Keratinocyte (primary cell): ENCODE measurements at regions not wholly inside any gene's neighbourhood (a gene's known extent, or its start where the extent isn't known, plus 50 kb on each side); places are given as distances from the start of the nearest gene placed in this dataset.

Experiments used
- DNase-seq: peaks from one replicate; pipeline ENCODE4 v3.0.0-alpha.2; 2011; ENCODE audit warnings: low read depth, missing footprints, low spot score
- FAIRE-seq: peaks from 2 replicates; lab custom pipeline; 2011; peaks lifted over from hg19 to GRCh38; lab: Jason Lieb, UNC
- H2AFZ ChIP-seq: 2 replicates; pipeline ENCODE4 v1.6.0; 2012; ENCODE audit warnings: low read length, control low read depth, inconsistent platforms; ENCODE audit not compliant: control insufficient read depth
- H3K27ac ChIP-seq: 2 replicates; pipeline ENCODE4 v1.5.1; 2011; ENCODE audit warnings: low read length; ENCODE audit not compliant: control insufficient read depth, insufficient read depth
- H3K27me3 ChIP-seq: 3 replicates; pipeline ENCODE4 v1.6.0; 2011; ENCODE audit warnings: low read length; ENCODE audit not compliant: control insufficient read depth, insufficient read depth; ENCODE audit errors: extremely low read depth
- H3K36me3 ChIP-seq, 2 experiments: 2 replicates in 1 of 2; 3 replicates in 1 of 2; pipeline ENCODE4 v1.5.1; 2011; ENCODE audit warnings: low read length in 2 of 2, mild to moderate bottlenecking in 1 of 2; ENCODE audit not compliant: control insufficient read depth in 2 of 2, insufficient read depth in 2 of 2; ENCODE audit errors: extremely low read depth in 1 of 2
- H3K4me1 ChIP-seq: 3 replicates; pipeline ENCODE4 v1.5.1; 2011; ENCODE audit warnings: low read length; ENCODE audit not compliant: control insufficient read depth, insufficient read depth; ENCODE audit errors: extremely low read depth
- H3K4me2 ChIP-seq: 3 replicates; pipeline ENCODE4 v1.6.0; 2011; ENCODE audit warnings: low read depth, low read length; ENCODE audit not compliant: control insufficient read depth, insufficient read depth; ENCODE audit errors: extremely low read depth
- H3K4me3 ChIP-seq, 3 experiments: fragments of 200-600 bp in 1 of 3; sonication (generic) in 1 of 3; 2 replicates in 2 of 3; 3 replicates in 1 of 3; pipeline ENCODE4 v1.5.1; 2011 to 2016; ENCODE audit warnings: low read length in 3 of 3, mild to moderate bottlenecking in 3 of 3, control low read depth in 2 of 3, inconsistent platforms in 1 of 3, low read depth in 1 of 3, mixed read lengths in 1 of 3, mixed run types in 1 of 3, moderate library complexity in 1 of 3; ENCODE audit not compliant: control insufficient read depth in 2 of 3, insufficient read depth in 2 of 3; ENCODE audit errors: extremely low read depth in 1 of 3
- H3K79me2 ChIP-seq: 2 replicates; pipeline ENCODE4 v1.6.0; 2012; ENCODE audit warnings: low read length; ENCODE audit not compliant: control insufficient read depth, insufficient read depth
- H3K9ac ChIP-seq: 3 replicates; pipeline ENCODE4 v1.6.0; 2011; ENCODE audit warnings: low read length; ENCODE audit not compliant: control insufficient read depth, insufficient read depth; ENCODE audit errors: extremely low read depth
- H3K9me1 ChIP-seq: 3 replicates; pipeline ENCODE4 v1.6.0; 2011; ENCODE audit warnings: low read length; ENCODE audit not compliant: control insufficient read depth, insufficient read depth; ENCODE audit errors: extremely low read depth
- H3K9me3 ChIP-seq: 2 replicates; pipeline ENCODE4 v1.5.1; 2012; ENCODE audit warnings: low read depth, low read length; ENCODE audit not compliant: control insufficient read depth
- H4K20me1 ChIP-seq: 3 replicates; pipeline ENCODE4 v1.6.0; 2011; ENCODE audit warnings: low read length; ENCODE audit not compliant: control insufficient read depth, insufficient read depth; ENCODE audit errors: extremely low read depth
- CTCF ChIP-seq, 3 experiments: IDR thresholded peaks in 1 of 3; conservative IDR thresholded peaks in 1 of 3; optimal IDR thresholded peaks in 1 of 3; 2 replicates in 2 of 3; 3 replicates in 1 of 3; pipeline versions ENCODE3 to v1.5.1; 2011; ENCODE audit warnings: low read length in 3 of 3, mild to moderate bottlenecking in 3 of 3, moderate library complexity in 2 of 3, control low read depth in 1 of 3, inconsistent platforms in 1 of 3; ENCODE audit not compliant: insufficient read depth in 2 of 3; ENCODE audit errors: extremely low read depth in 1 of 3
- EZH2 ChIP-seq: IDR thresholded peaks from one replicate; pipeline ENCODE4 v1.6.1; 2012; ENCODE audit warnings: inconsistent platforms, mild to moderate bottlenecking, low read length, moderate library complexity
- dilution Hi-C: fragments of 300-500 bp; cut with MboI; formaldehyde crosslinking; loops from one replicate; pipeline ENCODE4 v1.7.0; 2020; ENCODE audit warnings: low sequenced_read_pairs; ENCODE audit not compliant: extremely low pct_ligation_motif_present

DNA sequence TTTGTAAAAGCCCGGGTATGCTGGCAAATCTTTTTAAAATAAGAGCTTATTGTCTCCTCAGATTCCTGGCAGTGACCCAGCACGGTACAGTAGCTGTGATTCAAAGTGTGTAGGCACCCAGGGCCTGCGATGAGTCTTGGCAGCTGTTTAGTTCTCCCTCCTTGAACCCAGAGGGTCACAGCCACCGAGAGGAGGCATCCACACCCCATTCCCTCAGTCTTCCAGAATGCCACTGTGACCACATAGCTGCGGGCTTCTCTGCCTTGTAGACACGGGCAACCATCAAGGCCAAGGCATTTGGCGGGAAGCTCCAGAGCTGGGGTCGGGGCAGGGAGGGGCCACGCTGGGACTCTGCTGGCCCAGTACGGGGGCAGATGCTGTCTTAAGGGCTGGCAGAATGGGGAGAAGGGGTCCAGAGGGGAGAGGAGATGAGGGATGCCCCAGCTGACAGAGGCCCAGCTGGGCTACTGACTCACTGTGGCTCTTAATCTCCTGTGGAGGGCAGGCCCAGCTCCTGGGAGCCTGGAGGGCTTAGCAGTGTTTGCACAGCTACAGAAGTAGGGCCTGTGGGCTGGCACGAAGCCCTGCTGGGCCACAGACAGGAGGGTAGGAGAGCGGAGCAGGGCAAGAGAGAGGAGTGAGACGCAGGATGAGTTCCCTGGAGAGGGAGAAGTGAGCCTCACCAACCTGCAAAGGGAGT is 68.8 kb upstream of the DLG1 start:
- FAIRE-seq = peak; percentile 85
- Histone ChIP-seq H3K9me1 (no peaks in the 10 kb centered on the region), H3K27ac (peak overlapping the region; percentile 79), H3K27me3 (no peaks in the 10 kb centered on the region), H3K4me2 (peak overlapping the region; percentile 79), H2AFZ (no peak overlapping the region), H3K79me2 (no peaks in the 10 kb centered on the region), H3K9ac (peak overlapping the region; percentile 61), H3K9me3 (no peaks in the 10 kb centered on the region), H3K36me3 (no peaks in the 10 kb centered on the region), H4K20me1 (no peaks in the 10 kb centered on the region), H3K4me3 (peak overlapping the region in 2 of 3 experiments; percentile 28 to 38), H3K4me1 (peaks cover 63% of the 10 kb centered on the region)
- dilution Hi-C loops = no loop called here
- DNase-seq = peak; percentile 93
- TF ChIP-seq EZH2 (no peak), CTCF (optimal IDR thresholded peaks at IDR 0.05 in 1 of 3, IDR thresholded peaks at IDR 0.05 in 1 of 3, conservative IDR thresholded peaks at IDR 0.05 in 1 of 3; ENCODE audit: extremely low read depth in 1 of 3, insufficient read depth in 2 of 3, low read length in 3 of 3) (peak in 2 of 3 experiments; percentile 1 to 29)

DNA sequence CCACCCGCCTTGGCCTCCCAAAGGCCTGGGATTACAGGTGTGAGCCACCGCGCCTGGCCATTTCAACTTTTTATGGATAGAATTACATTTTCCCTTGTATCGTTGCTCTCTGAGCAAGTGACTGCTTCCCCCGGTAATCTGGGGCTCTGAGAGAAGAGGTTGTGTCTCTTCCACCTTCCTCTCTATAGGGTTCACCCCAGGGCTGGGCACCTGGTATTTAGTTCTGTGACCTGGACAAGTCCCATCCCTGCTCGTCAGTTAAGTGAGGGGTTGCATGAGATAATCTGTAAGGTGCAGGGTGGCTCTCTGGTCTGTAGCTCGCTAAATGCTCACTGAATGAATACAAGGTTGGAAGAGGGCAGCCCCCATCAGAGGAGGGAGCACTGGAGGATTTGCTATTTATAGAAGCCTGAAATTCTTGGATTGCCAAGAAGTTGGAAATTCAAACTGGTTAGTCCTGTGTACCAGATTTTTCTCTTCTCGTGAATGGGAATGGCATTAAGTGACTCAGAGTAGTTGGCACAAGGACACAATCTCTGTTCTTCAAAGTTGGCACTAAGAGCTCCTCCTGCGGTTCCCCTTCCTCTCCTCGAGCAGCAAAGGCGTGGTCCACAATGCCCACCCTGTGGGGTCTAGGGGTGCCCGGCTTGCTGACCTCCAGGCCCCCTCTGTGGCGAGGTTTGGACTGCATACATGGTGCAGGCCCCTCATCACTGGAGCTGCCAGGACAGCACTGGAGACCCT is 68.1 kb upstream of the DLG1 start:
- Histone ChIP-seq H3K79me2 (no peaks in the 10 kb centered on the region), H3K27ac (peak overlapping the region; percentile 79), H3K27me3 (no peaks in the 10 kb centered on the region), H3K4me2 (peak overlapping the region; percentile 79), H3K9ac (peak overlapping the region; percentile 61), H3K9me3 (no peaks in the 10 kb centered on the region), H3K9me1 (no peaks in the 10 kb centered on the region), H3K36me3 (no peaks in the 10 kb centered on the region), H4K20me1 (no peaks in the 10 kb centered on the region), H2AFZ (no peak overlapping the region), H3K4me3 (peak overlapping the region in 2 of 3 experiments; percentile 28 to 38), H3K4me1 (peaks cover 56% of the 10 kb centered on the region)
- TF ChIP-seq CTCF (optimal IDR thresholded peaks at IDR 0.05 in 1 of 3, IDR thresholded peaks at IDR 0.05 in 1 of 3, conservative IDR thresholded peaks at IDR 0.05 in 1 of 3; ENCODE audit: extremely low read depth in 1 of 3, insufficient read depth in 2 of 3, low read length in 3 of 3) = no peak
- TF ChIP-seq EZH2 = no peak
- dilution Hi-C loops = no loop called here
- FAIRE-seq (peak; percentile 64), DNase-seq (peak; percentile 44)
